Islet precursor cell (in vitro differentiated cells): ENCODE measurements at regions not wholly inside any gene's neighbourhood (a gene's known extent, or its start where the extent isn't known, plus 50 kb on each side); places are given as distances from the start of the nearest gene placed in this dataset.

ENCODE experiments used
- DNase-seq: peaks from one replicate; pipeline ENCODE4 v3.0.0-alpha.2; 2018

GRCh38 chr6:114403858-114404257 is 61.0 kb upstream of the HS3ST5 start:
- DNase-seq = no peak

GRCh38 chr6:114398481-114398880 is 55.7 kb upstream of the HS3ST5 start:
- no peak for DNase-seq
